Endothelial cell of umbilical vein (primary cell): ENCODE measurements at regions not wholly inside any gene's neighbourhood (a gene's known extent, or its start where the extent isn't known, plus 50 kb on each side); places are given as distances from the start of the nearest gene placed in this dataset.

Source experiments
- BruUV-seq: library from RNA; stranded (reverse); fragments of 400-500 nt; replicated peaks from 2 replicates; lab custom pipeline; 2021; lab: Mats Ljungman, UMichigan
- CTCF ChIA-PET: fragments of 300-600, 350-600 bp; sonication (Branson Sonifier 250); formaldehyde crosslinking; loops from one replicate; lab custom pipeline; 2021; ENCODE audit warnings: antibody characterized with exemption, inconsistent platforms; lab: Charles Lee
- POLR2A ChIA-PET: fragments of 300-600, 350-600 bp; sonication (Branson Sonifier 250); formaldehyde crosslinking; loops from one replicate; lab custom pipeline; 2021; ENCODE audit warnings: antibody characterized with exemption, inconsistent platforms; lab: Charles Lee
- DNase-seq: peaks from one replicate; pipeline ENCODE4 v3.0.0-alpha.2; 2011; ENCODE audit warnings: low read depth, low spot score
- FAIRE-seq: peaks from 2 replicates; lab custom pipeline; 2011; peaks lifted over from hg19 to GRCh38; lab: Jason Lieb, UNC
- H2AFZ ChIP-seq: 2 replicates; pipeline ENCODE4 v1.6.0; 2012; ENCODE audit warnings: low read depth, low read length, control low read depth, inconsistent platforms
- H3K27ac ChIP-seq: 2 replicates; pipeline ENCODE4 v1.5.1; 2011; ENCODE audit warnings: low read depth, mild to moderate bottlenecking, control low read depth, low read length, moderate library complexity; ENCODE audit not compliant: insufficient read depth
- H3K27me3 ChIP-seq, 2 experiments: 2 replicates each; pipeline versions ENCODE4 v1.6.0 to v1.6.1; 2011; ENCODE audit warnings: low read length in 2 of 2, mixed read lengths in 1 of 2; ENCODE audit not compliant: control insufficient read depth in 2 of 2, insufficient read depth in 2 of 2
- H3K36me3 ChIP-seq, 2 experiments: 2 replicates in 1 of 2; 3 replicates in 1 of 2; pipeline ENCODE4 v1.5.1; 2011; ENCODE audit warnings: low read length in 2 of 2, mild to moderate bottlenecking in 1 of 2, moderate library complexity in 1 of 2; ENCODE audit not compliant: control insufficient read depth in 2 of 2, insufficient read depth in 2 of 2; ENCODE audit errors: extremely low read depth in 1 of 2
- H3K4me1 ChIP-seq: 3 replicates; pipeline ENCODE4 v1.5.1; 2011; ENCODE audit warnings: mild to moderate bottlenecking, low read length; ENCODE audit not compliant: control insufficient read depth, insufficient read depth; ENCODE audit errors: extremely low read depth
- H3K4me2 ChIP-seq: 2 replicates; pipeline ENCODE4 v1.6.1; 2011; ENCODE audit warnings: low read length, control low read depth, mixed read lengths; ENCODE audit not compliant: insufficient read depth
- H3K4me3 ChIP-seq, 3 experiments: fragments of 200-600 bp in 1 of 3; sonication (generic), shearing (Covaris generic) in 1 of 3; replicated peaks in 1 of 3; 2 replicates each; pipeline ENCODE4 v1.5.1; 2011 to 2016; ENCODE audit warnings: control low read depth in 3 of 3, low read length in 3 of 3, mild to moderate bottlenecking in 2 of 3, inconsistent platforms in 1 of 3, low read depth in 1 of 3, moderate library complexity in 1 of 3; ENCODE audit not compliant: insufficient read depth in 1 of 3
- H3K79me2 ChIP-seq: 2 replicates; pipeline ENCODE4 v1.6.0; 2012; ENCODE audit warnings: low read length, inconsistent platforms; ENCODE audit not compliant: control insufficient read depth, insufficient read depth
- H3K9ac ChIP-seq: replicated peaks from 2 replicates; pipeline ENCODE3; 2011; ENCODE audit warnings: low read length, control low read depth; ENCODE audit not compliant: insufficient read depth; ENCODE audit errors: extremely low read depth
- H3K9me1 ChIP-seq: replicated peaks from 3 replicates; pipeline ENCODE4 v1.6.0; 2011; ENCODE audit warnings: mild to moderate bottlenecking, low read length; ENCODE audit not compliant: control insufficient read depth, insufficient read depth; ENCODE audit errors: extremely low read depth
- H3K9me3 ChIP-seq: replicated peaks from 2 replicates; pipeline ENCODE4 v1.5.1; 2012; ENCODE audit warnings: low read length, inconsistent platforms; ENCODE audit not compliant: control insufficient read depth, insufficient read depth
- H4K20me1 ChIP-seq: replicated peaks from 2 replicates; pipeline ENCODE3; 2011; ENCODE audit warnings: mild to moderate bottlenecking, low read length; ENCODE audit not compliant: control insufficient read depth, insufficient read depth; ENCODE audit errors: extremely low read depth
- CTCF ChIP-seq, 2 donors: IDR thresholded peaks; 1 replicate in 1 of 2; 2 replicates in 1 of 2; pipeline ENCODE4 v1.5.1; 2011; ENCODE audit warnings: low read length in 2 of 2, mild to moderate bottlenecking in 2 of 2, moderate library complexity in 2 of 2, control low read depth in 1 of 2, inconsistent platforms in 1 of 2, low read depth in 1 of 2; ENCODE audit not compliant: insufficient read depth in 1 of 2; ENCODE audit errors: extremely low read depth in 1 of 2
- EZH2 ChIP-seq: IDR thresholded peaks from 2 replicates; pipeline ENCODE4 v1.6.1; 2012; ENCODE audit warnings: borderline replicate concordance, low read depth, mild to moderate bottlenecking, moderate library complexity, low read length, inconsistent platforms; ENCODE audit not compliant: severe bottlenecking
- FOS ChIP-seq: IDR thresholded peaks from 2 replicates; pipeline ENCODE4 v1.6.1; 2011; ENCODE audit warnings: mild to moderate bottlenecking, low read length, moderate library complexity, borderline replicate concordance; ENCODE audit not compliant: insufficient read depth
- GATA2 ChIP-seq: IDR thresholded peaks from 2 replicates; pipeline ENCODE4 v1.7.0; 2011; ENCODE audit warnings: low read depth, mild to moderate bottlenecking, moderate library complexity, mixed read lengths, low read length; ENCODE audit not compliant: insufficient read length, insufficient read depth
- JUN ChIP-seq: IDR thresholded peaks from 2 replicates; pipeline ENCODE4 v1.6.1; 2011; ENCODE audit warnings: borderline replicate concordance, low read depth; ENCODE audit not compliant: insufficient read length, insufficient read depth
- MAX ChIP-seq: IDR thresholded peaks from 2 replicates; pipeline ENCODE4 v1.6.1; 2011; ENCODE audit not compliant: insufficient read depth, insufficient read length
- MYC ChIP-seq: IDR thresholded peaks from one replicate; pipeline ENCODE4 v1.6.1; 2011; ENCODE audit warnings: mild to moderate bottlenecking, low read depth, low read length
- POLR2A ChIP-seq: IDR thresholded peaks from 2 replicates; pipeline ENCODE4 v1.6.1; 2012; ENCODE audit warnings: low read depth, mild to moderate bottlenecking, control low read depth, low read length
- POLR2AphosphoS5 ChIP-seq: IDR thresholded peaks from 2 replicates; pipeline ENCODE4 v1.6.1; 2012; ENCODE audit warnings: low read depth, mild to moderate bottlenecking, control low read depth, low read length, moderate library complexity; ENCODE audit not compliant: insufficient read depth
- dilution Hi-C: fragments of 300-500 bp; cut with MboI; formaldehyde crosslinking; loops from one replicate; pipeline ENCODE4 v1.15.0; 2019; ENCODE audit warnings: low sequenced_read_pairs; ENCODE audit not compliant: extremely low pct_ligation_motif_present
- intact Hi-C: fragments of 100-400 bp; cut with micrococcal nuclease; formaldehyde crosslinking; loops from one replicate; pipeline ENCODE4 v1.10.0; 2022

GRCh38 chr7:68739306-68739705 is 859.0 kb upstream of the AUTS2 start:
- FAIRE-seq (no peak), DNase-seq (no peak)
- no peak overlapping the region for H3K4me2 ChIP-seq
- no peak overlapping the region for H3K4me3 ChIP-seq
- H3K36me3 ChIP-seq = no peaks in the 10 kb centered on the region
- dilution Hi-C loops (no loop called here), intact Hi-C loops (no loop called here)
- no peaks in the 10 kb centered on the region for H3K79me2 ChIP-seq
- H3K27ac ChIP-seq = no peak overlapping the region
- no peak overlapping the region for H2AFZ ChIP-seq
- POLR2A ChIA-PET = no interaction called here
- H3K9me3 ChIP-seq = peaks cover 1% of the 10 kb centered on the region
- no peaks in the 10 kb centered on the region for H4K20me1 ChIP-seq
- no peak overlapping the region for H3K9ac ChIP-seq
- H3K4me1 ChIP-seq = no peaks in the 10 kb centered on the region
- BruUV-seq = no TSS peak
- CTCF ChIA-PET = no interaction called here
- H3K9me1 ChIP-seq = no peaks in the 10 kb centered on the region
- H3K27me3 ChIP-seq = no peaks in the 10 kb centered on the region
- no peak for TF ChIP-seq EZH2
- TF ChIP-seq FOS = no peak
- no peak for TF ChIP-seq MYC
- TF ChIP-seq GATA2 = no peak
- TF ChIP-seq MAX = no peak
- TF ChIP-seq POLR2AphosphoS5 = no peak
- TF ChIP-seq POLR2A = no peak
- no peak for TF ChIP-seq CTCF (IDR thresholded peaks at IDR 0.05; ENCODE audit: extremely low read depth in 1 of 2, insufficient read depth in 1 of 2, low read depth in 1 of 2, low read length in 2 of 2)
- no peak for TF ChIP-seq JUN
